Ishikawa (cell line): ENCODE measurements at regions not wholly inside any gene's neighbourhood (a gene's known extent, or its start where the extent isn't known, plus 50 kb on each side); places are given as distances from the start of the nearest gene placed in this dataset.

Experiments
- CEBPB ChIP-seq: IDR thresholded peaks from 2 replicates; pipeline ENCODE4 v1.6.1; 2012
- CREB1 ChIP-seq: IDR thresholded peaks from 2 replicates; pipeline ENCODE4 v1.6.1; 2012; ENCODE audit warnings: low read depth
- EGR1 ChIP-seq: IDR thresholded peaks from 2 replicates; pipeline ENCODE4 v1.6.1; 2012
- EP300 ChIP-seq: IDR thresholded peaks from 2 replicates; pipeline ENCODE4 v1.6.1; 2012; ENCODE audit warnings: borderline replicate concordance
- FOXM1 ChIP-seq: IDR thresholded peaks from 2 replicates; pipeline ENCODE4 v1.6.1; 2012; ENCODE audit warnings: low read depth, borderline replicate concordance
- NFIC ChIP-seq: IDR thresholded peaks from 2 replicates; pipeline ENCODE4 v1.6.1; 2012
- RAD21 ChIP-seq: IDR thresholded peaks from 2 replicates; pipeline ENCODE4 v1.6.1; 2012; ENCODE audit warnings: low read depth
- TAF1 ChIP-seq: IDR thresholded peaks from 2 replicates; pipeline ENCODE4 v1.6.1; 2012; ENCODE audit warnings: low read depth, mild to moderate bottlenecking
- TCF12 ChIP-seq: IDR thresholded peaks from 2 replicates; pipeline ENCODE4 v1.6.1; 2012; ENCODE audit warnings: low read depth
- TEAD4 ChIP-seq: IDR thresholded peaks from 2 replicates; pipeline ENCODE4 v1.6.1; 2012
- YY1 ChIP-seq: IDR thresholded peaks from 2 replicates; pipeline ENCODE4 v1.6.1; 2012; ENCODE audit warnings: low read depth
- ZBTB7A ChIP-seq: IDR thresholded peaks from 2 replicates; pipeline ENCODE4 v1.6.1; 2012; ENCODE audit warnings: low read depth
- TF ChIP-seq, protein P1 (sequence below): IDR thresholded peaks from 2 replicates; pipeline ENCODE4 v1.6.1; 2012; ENCODE audit warnings: low read depth, mild to moderate bottlenecking
- TF ChIP-seq, protein P2 (sequence below): IDR thresholded peaks from 2 replicates; pipeline ENCODE4 v1.6.1; 2012
- TF ChIP-seq, protein P3 (sequence below): IDR thresholded peaks from 2 replicates; pipeline ENCODE4 v1.6.1; 2012

DNA sequence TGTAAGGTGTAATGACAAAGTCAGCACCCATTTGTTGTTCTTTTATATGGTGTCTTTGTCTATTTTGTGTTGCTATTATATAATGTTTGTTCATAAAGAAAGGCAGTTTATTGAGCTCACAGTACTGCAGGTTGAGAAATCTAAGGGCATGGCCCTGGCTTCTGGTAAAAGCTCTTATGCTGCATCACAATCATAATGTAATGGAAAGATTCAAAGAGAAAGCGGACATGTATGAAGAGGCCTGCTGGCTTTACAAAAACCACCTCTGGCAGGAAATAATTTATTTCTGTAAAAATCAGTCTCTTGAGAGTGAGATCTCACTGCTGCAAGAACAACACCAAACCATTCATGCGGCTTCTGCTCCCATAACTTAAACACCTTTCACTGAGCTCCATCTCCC lies 746.7 kb upstream of the FAM174A start:
- TF ChIP-seq, protein P1, sequence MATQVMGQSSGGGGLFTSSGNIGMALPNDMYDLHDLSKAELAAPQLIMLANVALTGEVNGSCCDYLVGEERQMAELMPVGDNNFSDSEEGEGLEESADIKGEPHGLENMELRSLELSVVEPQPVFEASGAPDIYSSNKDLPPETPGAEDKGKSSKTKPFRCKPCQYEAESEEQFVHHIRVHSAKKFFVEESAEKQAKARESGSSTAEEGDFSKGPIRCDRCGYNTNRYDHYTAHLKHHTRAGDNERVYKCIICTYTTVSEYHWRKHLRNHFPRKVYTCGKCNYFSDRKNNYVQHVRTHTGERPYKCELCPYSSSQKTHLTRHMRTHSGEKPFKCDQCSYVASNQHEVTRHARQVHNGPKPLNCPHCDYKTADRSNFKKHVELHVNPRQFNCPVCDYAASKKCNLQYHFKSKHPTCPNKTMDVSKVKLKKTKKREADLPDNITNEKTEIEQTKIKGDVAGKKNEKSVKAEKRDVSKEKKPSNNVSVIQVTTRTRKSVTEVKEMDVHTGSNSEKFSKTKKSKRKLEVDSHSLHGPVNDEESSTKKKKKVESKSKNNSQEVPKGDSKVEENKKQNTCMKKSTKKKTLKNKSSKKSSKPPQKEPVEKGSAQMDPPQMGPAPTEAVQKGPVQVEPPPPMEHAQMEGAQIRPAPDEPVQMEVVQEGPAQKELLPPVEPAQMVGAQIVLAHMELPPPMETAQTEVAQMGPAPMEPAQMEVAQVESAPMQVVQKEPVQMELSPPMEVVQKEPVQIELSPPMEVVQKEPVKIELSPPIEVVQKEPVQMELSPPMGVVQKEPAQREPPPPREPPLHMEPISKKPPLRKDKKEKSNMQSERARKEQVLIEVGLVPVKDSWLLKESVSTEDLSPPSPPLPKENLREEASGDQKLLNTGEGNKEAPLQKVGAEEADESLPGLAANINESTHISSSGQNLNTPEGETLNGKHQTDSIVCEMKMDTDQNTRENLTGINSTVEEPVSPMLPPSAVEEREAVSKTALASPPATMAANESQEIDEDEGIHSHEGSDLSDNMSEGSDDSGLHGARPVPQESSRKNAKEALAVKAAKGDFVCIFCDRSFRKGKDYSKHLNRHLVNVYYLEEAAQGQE: no peak
- TF ChIP-seq, protein P2, sequence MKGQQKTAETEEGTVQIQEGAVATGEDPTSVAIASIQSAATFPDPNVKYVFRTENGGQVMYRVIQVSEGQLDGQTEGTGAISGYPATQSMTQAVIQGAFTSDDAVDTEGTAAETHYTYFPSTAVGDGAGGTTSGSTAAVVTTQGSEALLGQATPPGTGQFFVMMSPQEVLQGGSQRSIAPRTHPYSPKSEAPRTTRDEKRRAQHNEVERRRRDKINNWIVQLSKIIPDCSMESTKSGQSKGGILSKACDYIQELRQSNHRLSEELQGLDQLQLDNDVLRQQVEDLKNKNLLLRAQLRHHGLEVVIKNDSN: no peak
- TF ChIP-seq YY1 (no peak), EGR1 (no peak), RAD21 (no peak), TAF1 (no peak), CREB1 (no peak), TEAD4 (no peak), EP300 (no peak), NFIC (no peak)

DNA sequence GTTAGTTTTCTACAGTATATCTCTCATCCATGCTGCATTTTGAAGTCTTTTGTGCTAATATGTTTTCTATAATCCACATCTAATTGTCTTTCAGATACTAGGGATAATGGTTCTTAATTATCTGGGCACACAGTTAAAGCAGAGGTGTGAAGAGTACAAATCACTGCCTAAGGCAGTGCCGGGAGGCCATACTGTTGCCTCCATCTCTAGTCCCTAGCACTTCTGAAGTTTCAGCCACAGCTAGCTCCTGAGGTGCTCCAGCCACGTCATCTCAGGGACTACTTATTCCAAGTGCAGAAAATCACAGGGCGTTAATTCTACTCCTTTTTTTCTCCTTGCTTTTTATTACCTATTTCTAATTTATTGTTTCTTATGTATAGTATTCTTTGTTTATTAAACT lies 760.0 kb upstream of the FAM174A start:
- TF ChIP-seq YY1 (no peak), TCF12 (no peak), EGR1 (no peak), EP300 (no peak), TAF1 (no peak), CREB1 (no peak), NFIC (no peak), RAD21 (no peak), FOXM1 (no peak), ZBTB7A (no peak), CEBPB (no peak), TEAD4 (no peak)
- TF ChIP-seq, protein P3, sequence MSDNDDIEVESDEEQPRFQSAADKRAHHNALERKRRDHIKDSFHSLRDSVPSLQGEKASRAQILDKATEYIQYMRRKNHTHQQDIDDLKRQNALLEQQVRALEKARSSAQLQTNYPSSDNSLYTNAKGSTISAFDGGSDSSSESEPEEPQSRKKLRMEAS: no peak
- TF ChIP-seq, protein P1: no peak
- TF ChIP-seq, protein P2: no peak

DNA sequence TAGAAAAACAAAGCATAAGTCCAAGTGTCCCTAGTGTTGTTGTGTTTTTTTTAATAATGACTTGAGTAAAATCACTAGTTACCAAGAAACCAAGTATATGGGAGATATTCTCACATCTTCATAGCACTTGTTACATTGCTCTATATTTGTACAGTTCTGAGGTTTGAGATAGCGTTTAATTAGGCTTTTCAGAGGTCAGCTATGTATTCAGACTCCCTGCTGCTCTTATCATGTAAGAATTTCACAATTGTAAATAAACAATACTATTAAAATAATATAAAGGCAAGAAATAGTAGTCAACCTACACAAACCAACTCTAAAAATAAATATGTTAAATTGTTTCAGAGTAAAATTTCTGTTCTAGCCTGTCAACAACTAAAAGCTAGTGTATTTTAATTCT lies 761.9 kb upstream of the FAM174A start:
- TF ChIP-seq, protein P1: no peak
- no peak for TF ChIP-seq CREB1
- TF ChIP-seq, protein P3: no peak
- TF ChIP-seq FOXM1: no peak
- TF ChIP-seq CEBPB: no peak
- no peak for TF ChIP-seq TAF1

DNA sequence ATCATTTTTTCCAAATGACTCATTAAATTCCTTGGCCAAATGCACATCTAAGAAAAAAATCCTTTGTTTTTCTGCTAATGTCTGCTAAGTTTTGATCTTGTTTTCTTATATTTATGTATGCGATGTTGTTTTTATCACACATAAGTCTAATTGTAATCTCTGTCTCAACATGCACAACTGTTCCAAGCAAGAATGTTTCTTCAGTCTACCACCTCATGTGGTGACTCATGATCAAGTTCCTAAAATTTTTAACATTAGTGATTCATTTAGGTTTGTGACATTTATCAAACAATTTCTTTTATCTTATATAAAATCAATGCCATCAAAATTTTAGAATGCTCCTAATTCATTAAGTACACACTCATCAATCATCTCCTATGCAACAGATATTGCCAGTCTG lies 763.9 kb upstream of the FAM174A start:
- TF ChIP-seq EP300 (no peak), TCF12 (no peak), EGR1 (no peak), ZBTB7A (no peak), RAD21 (no peak), TAF1 (no peak), TEAD4 (no peak), CREB1 (no peak), CEBPB (no peak), NFIC (no peak)
- TF ChIP-seq, protein P1: no peak
